ENCODE measurements at regions not wholly inside any gene's neighbourhood (a gene's known extent, or its start where the extent isn't known, plus 50 kb on each side); places are given as distances from the start of the nearest gene placed in this dataset.

GRCh38 chr10:109534193-109534592 lies 389.1 kb downstream of the XPNPEP1 start:
- H3K4me3 ChIP-seq (ENCODE audit: low read depth, low read length) = no peak overlapping the region
- DNase-seq (ENCODE audit: low read depth) = no peak
- TF ChIP-seq CTCF (IDR thresholded peaks at IDR 0.05; ENCODE audit: low read depth, low read length, missing control alignments) = no peak

GRCh38 chr10:109529258-109529657 lies 394.1 kb downstream of the XPNPEP1 start:
- DNase-seq (ENCODE audit: low read depth) = no peak
- H3K4me3 ChIP-seq (ENCODE audit: low read depth, low read length) = no peak overlapping the region
- TF ChIP-seq CTCF (IDR thresholded peaks at IDR 0.05; ENCODE audit: low read depth, low read length, missing control alignments) = no peak

GRCh38 chr10:109517748-109518147 lies 405.6 kb downstream of the XPNPEP1 start:
- DNase-seq (ENCODE audit: low read depth) = no peak
- H3K4me3 ChIP-seq (ENCODE audit: low read depth, low read length) = no peak overlapping the region
- TF ChIP-seq CTCF (IDR thresholded peaks at IDR 0.05; ENCODE audit: low read depth, low read length, missing control alignments) = no peak

GRCh38 chr10:109504401-109504800 lies 418.9 kb downstream of the XPNPEP1 start:
- TF ChIP-seq CTCF (IDR thresholded peaks at IDR 0.05; ENCODE audit: low read depth, low read length, missing control alignments) = no peak
- no peak for DNase-seq (ENCODE audit: low read depth)
- no peak overlapping the region for H3K4me3 ChIP-seq (ENCODE audit: low read depth, low read length)

- DNase-seq (ENCODE audit: low read depth) = no peak
- H3K4me3 ChIP-seq (ENCODE audit: low read depth, low read length) = no peak overlapping the region
- TF ChIP-seq CTCF (IDR thresholded peaks at IDR 0.05; ENCODE audit: low read depth, low read length, missing control alignments) = no peak
These were observed 435.6 kb downstream of the XPNPEP1 start for GRCh38 chr10:109487691-109488090.

- no peak for TF ChIP-seq CTCF (IDR thresholded peaks at IDR 0.05; ENCODE audit: low read depth, low read length, missing control alignments)
- H3K4me3 ChIP-seq (ENCODE audit: low read depth, low read length) = no peak overlapping the region
- no peak for DNase-seq (ENCODE audit: low read depth)
These were observed 442.5 kb downstream of the XPNPEP1 start for GRCh38 chr10:109480836-109481235.

- DNase-seq (ENCODE audit: low read depth) = no peak
- TF ChIP-seq CTCF (IDR thresholded peaks at IDR 0.05; ENCODE audit: low read depth, low read length, missing control alignments) = no peak
- H3K4me3 ChIP-seq (ENCODE audit: low read depth, low read length) = no peak overlapping the region
These were observed 447.4 kb downstream of the XPNPEP1 start for GRCh38 chr10:109475711-109476421.
